AG10803 (cell line): ENCODE measurements at regions not wholly inside any gene's neighbourhood (a gene's known extent, or its start where the extent isn't known, plus 50 kb on each side); places are given as distances from the start of the nearest gene placed in this dataset.

Experiments used
- DNase-seq: peaks from one replicate; pipeline ENCODE4 v3.0.0; 2010; ENCODE audit warnings: low read depth
- H3K4me3 ChIP-seq: 2 replicates; pipeline ENCODE4 v1.5.1; 2011; ENCODE audit warnings: mild to moderate bottlenecking, low read length, control low read depth
- CTCF ChIP-seq: conservative IDR thresholded peaks from 2 replicates; pipeline ENCODE4 v1.5.1; 2011; ENCODE audit warnings: mild to moderate bottlenecking, low read length, control low read depth, inconsistent platforms

GRCh38 chr1:68963353-68963752 lies 466.5 kb upstream of the DEPDC1 start:
- no peak for DNase-seq
- H3K4me3 ChIP-seq = no peak overlapping the region
- TF ChIP-seq CTCF = no peak

DNA sequence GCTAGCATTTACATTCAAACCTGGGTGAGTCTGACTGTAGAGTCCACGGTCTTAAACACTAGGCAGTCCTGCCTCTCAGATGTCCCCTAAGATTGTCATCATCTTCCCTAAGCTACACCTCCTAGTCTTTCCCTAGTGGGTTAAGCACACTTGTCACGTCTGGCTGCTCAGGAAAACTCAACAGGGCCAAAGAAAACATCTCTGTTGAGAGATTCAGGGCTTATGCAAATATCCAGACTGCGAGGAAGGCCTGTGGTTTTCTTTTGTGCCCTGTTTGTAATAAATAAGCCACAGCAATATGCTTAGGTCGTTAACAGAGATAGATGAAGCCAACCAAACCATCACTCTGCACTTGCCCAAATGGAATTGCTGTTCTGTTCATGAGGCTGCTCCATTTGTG lies 472.6 kb upstream of the DEPDC1 start:
- TF ChIP-seq CTCF = no peak
- H3K4me3 ChIP-seq = no peak overlapping the region
- DNase-seq = no peak

GRCh38 chr1:68970571-68970970 lies 473.7 kb upstream of the DEPDC1 start:
- no peak for DNase-seq
- no peak overlapping the region for H3K4me3 ChIP-seq
- no peak for TF ChIP-seq CTCF

DNA sequence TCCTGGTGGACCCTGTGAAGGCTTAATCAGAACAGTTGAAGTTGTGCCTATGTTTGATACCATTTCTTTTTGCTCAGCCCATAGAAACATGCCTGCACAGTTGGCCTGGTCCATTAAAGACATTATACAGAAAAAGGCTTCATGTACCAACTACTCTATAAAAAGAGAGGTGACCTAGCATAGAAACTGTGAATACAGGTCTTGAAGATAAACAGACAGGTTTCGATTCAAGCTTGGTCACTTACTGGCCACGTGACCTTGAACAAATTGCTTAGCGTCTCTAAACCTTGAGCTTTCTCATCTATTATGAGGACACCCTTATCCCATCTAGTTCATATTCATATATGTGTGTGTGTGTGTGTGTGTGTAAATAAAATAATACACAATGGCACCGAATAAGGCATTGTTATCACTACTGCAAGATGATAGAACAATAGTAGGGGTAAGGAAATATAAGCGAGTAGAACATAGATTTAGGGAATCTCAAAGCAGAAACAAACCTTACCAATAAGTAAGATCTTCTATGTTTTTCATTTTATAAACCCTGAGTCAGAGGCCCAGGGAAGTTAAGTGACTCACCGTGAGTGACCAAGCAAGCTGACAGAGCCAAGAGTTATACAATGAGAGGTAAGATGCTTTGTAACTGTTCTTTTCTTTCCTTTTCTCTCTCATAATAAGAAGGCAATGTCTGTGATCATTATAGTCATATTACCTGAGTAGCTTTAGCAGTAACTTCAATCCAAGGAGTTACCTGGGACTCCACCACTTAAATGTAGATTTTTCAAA lies 476.8 kb upstream of the DEPDC1 start:
- no peak for TF ChIP-seq CTCF
- no peak overlapping the region for H3K4me3 ChIP-seq
- peak; percentile 25 for DNase-seq

- no peak for DNase-seq
- TF ChIP-seq CTCF = no peak
- no peak overlapping the region for H3K4me3 ChIP-seq
These were observed 477.6 kb upstream of the DEPDC1 start for GRCh38 chr1:68974447-68974846.

DNA sequence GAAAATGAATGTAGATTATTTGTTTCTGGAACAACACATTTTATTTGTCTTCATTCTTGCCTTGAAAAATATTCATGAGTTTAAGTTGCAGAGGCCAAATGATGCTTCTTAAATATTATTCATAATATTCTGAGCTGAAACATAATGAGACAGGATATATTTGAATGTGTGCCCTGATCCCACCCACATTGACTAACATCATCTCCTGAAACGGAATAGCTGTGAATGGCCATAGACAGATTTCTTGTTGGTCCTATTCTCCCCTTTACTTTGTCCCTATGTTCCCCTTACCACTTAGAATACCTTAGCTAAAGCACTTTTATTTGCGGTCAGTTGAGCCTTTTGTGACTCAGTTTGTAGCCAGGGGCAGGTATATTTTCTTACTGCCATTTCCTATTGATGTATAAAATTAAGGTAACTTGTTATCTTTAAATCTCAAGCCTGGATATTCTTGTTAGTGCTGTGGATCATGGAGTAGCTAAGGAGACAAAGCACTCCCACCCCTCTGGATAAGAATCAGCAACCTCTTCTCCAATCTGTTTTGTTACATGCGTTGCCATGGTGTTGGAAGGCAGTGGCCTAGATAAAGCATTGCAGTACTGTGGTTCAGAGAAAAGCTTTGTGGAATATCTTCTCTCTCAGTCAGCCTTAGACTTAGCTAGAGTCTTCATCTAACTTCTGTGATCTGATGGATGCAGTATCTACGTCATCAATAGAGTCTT lies 478.5 kb upstream of the DEPDC1 start:
- DNase-seq = no peak
- TF ChIP-seq CTCF = no peak
- no peak overlapping the region for H3K4me3 ChIP-seq
